Prostate gland (tissue), 2 donors: ENCODE measurements at regions not wholly inside any gene's neighbourhood (a gene's known extent, or its start where the extent isn't known, plus 50 kb on each side); places are given as distances from the start of the nearest gene placed in this dataset.

Experiments used
- DNase-seq: peaks from one replicate; pipeline ENCODE4 v3.0.0-alpha.2; 2019; ENCODE audit warnings: low spot score
- H3K27ac ChIP-seq, 2 donors: fragments of 200-600 bp; sonication (generic); 2 replicates each; pipeline ENCODE4 v1.5.1; 2017 to 2019
- H3K27me3 ChIP-seq: fragments of 200-600 bp; sonication (generic); replicated peaks from 2 replicates; pipeline ENCODE4 v1.5.1; 2019; ENCODE audit not compliant: insufficient read depth
- H3K36me3 ChIP-seq, 2 donors: fragments of 200-600 bp; sonication (generic); 1 replicate in 1 of 2; 2 replicates in 1 of 2; pipeline versions ENCODE4 v1.5.1 to v1.8.1; 2017 to 2019
- H3K4me1 ChIP-seq: fragments of 200-600 bp; sonication (generic); replicated peaks from 2 replicates; pipeline ENCODE4 v1.5.1; 2019
- H3K4me3 ChIP-seq, 2 donors: fragments of 200-600 bp; sonication (generic); 2 replicates each; pipeline ENCODE4 v1.5.1; 2017 to 2019
- H3K9me3 ChIP-seq: fragments of 200-600 bp; sonication (generic); 2 replicates; pipeline ENCODE4 v1.5.1; 2017
- POLR2A ChIP-seq: fragments of 450-650 bp; IDR thresholded peaks from one replicate; pipeline ENCODE4 v1.6.1; 2016; ENCODE audit warnings: antibody characterized with exemption, mild to moderate bottlenecking
- POLR2AphosphoS5 ChIP-seq: sonication (generic); formaldehyde crosslinking; IDR thresholded peaks from one replicate; pipeline ENCODE4 v1.6.1; 2017; ENCODE audit warnings: antibody characterized with exemption
- WGBS: methylation state at CpG from one replicate; pipeline ENCODE4 v1.1.5; 2018; 5-methylcytosine and 5-hydroxymethylcytosine counted together
- intact Hi-C: fragments of 100-400 bp; cut with DNase I; formaldehyde crosslinking; loops from one replicate; pipeline ENCODE4 v1.14.2; 2022
- TF ChIP-seq, protein P1 (sequence below), 4 experiments: fragments of 200-600 bp in 2 of 4; fragments of 450-650 bp in 2 of 4; sonication (generic) in 2 of 4; IDR thresholded peaks; 1 replicate in 3 of 4; 2 replicates in 1 of 4; pipeline ENCODE4 v1.5.1; 2016 to 2019; ENCODE audit warnings: antibody characterized with exemption in 4 of 4, mild to moderate bottlenecking in 2 of 4, moderate library complexity in 2 of 4

DNA sequence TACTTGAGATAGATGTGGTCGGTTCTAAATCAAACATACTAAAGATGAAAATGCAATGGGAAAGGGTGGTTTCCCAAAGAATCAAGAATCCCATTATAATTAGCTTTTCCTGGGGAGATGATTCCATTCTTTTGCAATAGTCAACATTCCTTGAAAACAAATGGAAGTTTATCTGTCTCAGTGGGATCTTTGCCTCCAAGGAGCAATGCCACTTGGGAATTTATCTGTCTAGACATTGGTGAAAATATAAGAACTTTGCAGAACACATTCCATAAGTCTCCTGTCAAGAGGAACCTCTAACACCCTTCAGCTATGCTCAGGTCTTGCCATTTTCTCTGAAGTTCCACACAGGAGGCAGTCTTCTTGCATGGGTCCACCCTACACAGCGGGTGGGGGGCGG, 152.5 kb downstream of the KCTD12 start:
- no peak overlapping the region for H3K27ac ChIP-seq
- 75% methylated on average over 3 of the region's 3 CpGs for WGBS
- intact Hi-C loops: no loop called here
- H3K27me3 ChIP-seq: no peaks in the 10 kb centered on the region
- H3K9me3 ChIP-seq: no peaks in the 10 kb centered on the region
- no peaks in the 10 kb centered on the region for H3K36me3 ChIP-seq
- no peaks in the 10 kb centered on the region for H3K4me1 ChIP-seq
- no peak overlapping the region for H3K4me3 ChIP-seq
- TF ChIP-seq, protein P1, sequence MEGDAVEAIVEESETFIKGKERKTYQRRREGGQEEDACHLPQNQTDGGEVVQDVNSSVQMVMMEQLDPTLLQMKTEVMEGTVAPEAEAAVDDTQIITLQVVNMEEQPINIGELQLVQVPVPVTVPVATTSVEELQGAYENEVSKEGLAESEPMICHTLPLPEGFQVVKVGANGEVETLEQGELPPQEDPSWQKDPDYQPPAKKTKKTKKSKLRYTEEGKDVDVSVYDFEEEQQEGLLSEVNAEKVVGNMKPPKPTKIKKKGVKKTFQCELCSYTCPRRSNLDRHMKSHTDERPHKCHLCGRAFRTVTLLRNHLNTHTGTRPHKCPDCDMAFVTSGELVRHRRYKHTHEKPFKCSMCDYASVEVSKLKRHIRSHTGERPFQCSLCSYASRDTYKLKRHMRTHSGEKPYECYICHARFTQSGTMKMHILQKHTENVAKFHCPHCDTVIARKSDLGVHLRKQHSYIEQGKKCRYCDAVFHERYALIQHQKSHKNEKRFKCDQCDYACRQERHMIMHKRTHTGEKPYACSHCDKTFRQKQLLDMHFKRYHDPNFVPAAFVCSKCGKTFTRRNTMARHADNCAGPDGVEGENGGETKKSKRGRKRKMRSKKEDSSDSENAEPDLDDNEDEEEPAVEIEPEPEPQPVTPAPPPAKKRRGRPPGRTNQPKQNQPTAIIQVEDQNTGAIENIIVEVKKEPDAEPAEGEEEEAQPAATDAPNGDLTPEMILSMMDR (IDR thresholded peaks at IDR 0.05): no peak
- TF ChIP-seq POLR2A (no peak), POLR2AphosphoS5 (no peak)
- no peak for DNase-seq

- no peak for DNase-seq
- Histone ChIP-seq H3K27me3 (no peaks in the 10 kb centered on the region), H3K4me3 (no peak overlapping the region), H3K9me3 (no peaks in the 10 kb centered on the region), H3K36me3 (no peaks in the 10 kb centered on the region), H3K4me1 (no peaks in the 10 kb centered on the region), H3K27ac (no peak overlapping the region)
- 88% methylated on average over 2 of the region's 2 CpGs for WGBS
- TF ChIP-seq, protein P1 (IDR thresholded peaks at IDR 0.05): no peak
- no peak for TF ChIP-seq POLR2AphosphoS5
- no peak for TF ChIP-seq POLR2A
- intact Hi-C loops: no loop called here
These were observed 153.8 kb downstream of the KCTD12 start for GRCh38 chr13:76732367-76732766.

DNA sequence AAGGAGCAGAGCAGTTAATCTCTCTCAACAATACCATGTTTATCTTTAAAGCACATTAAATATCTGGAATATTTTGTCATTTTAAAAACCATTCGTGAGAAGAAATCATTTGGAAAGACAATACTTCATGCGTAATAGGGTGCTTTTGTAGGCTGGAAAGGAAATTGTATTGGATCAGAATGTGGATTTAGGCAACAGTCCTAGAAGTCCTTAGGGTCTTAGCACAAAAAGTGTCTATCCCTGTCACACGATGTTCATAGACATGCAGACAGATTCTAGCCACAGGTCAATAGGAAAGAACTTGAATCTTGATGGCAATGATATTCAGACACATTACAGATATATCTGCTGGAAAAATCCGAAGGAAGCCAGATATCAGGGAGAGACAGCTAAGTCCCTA, 156.0 kb downstream of the KCTD12 start:
- no peak for DNase-seq
- TF ChIP-seq, protein P1 (IDR thresholded peaks at IDR 0.05): no peak
- TF ChIP-seq POLR2AphosphoS5 (no peak), POLR2A (no peak)
- 78% methylated on average over 4 of the region's 4 CpGs for WGBS
- no peaks in the 10 kb centered on the region for H3K36me3 ChIP-seq
- no peaks in the 10 kb centered on the region for H3K4me1 ChIP-seq
- H3K27ac ChIP-seq: no peak overlapping the region
- no peak overlapping the region for H3K4me3 ChIP-seq
- no peaks in the 10 kb centered on the region for H3K27me3 ChIP-seq
- intact Hi-C loops: no loop called here
- H3K9me3 ChIP-seq: no peaks in the 10 kb centered on the region

DNA sequence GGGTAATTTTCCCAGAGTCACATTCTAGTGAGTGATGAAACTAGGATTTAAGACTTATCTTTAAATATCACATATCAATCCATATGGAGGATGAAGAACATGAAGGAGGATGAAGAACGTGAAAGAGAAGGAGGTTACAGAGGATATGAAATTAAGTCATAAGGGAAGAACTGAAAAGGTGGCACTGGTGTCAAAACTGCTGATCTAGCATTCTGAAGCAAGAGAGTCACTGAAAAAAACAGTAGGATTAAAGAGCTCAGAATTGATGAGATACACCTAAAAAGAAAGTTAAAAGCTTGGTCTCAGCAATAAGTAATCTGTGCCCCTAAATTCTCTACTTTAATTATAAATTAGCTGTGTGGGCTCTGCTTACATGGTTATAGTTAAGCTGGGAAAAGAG, 156.5 kb downstream of the KCTD12 start:
- no peaks in the 10 kb centered on the region for H3K4me1 ChIP-seq
- H3K36me3 ChIP-seq: no peaks in the 10 kb centered on the region
- H3K27ac ChIP-seq: no peak overlapping the region
- H3K9me3 ChIP-seq: no peaks in the 10 kb centered on the region
- intact Hi-C loops: no loop called here
- TF ChIP-seq POLR2A (no peak), POLR2AphosphoS5 (no peak)
- TF ChIP-seq, protein P1 (IDR thresholded peaks at IDR 0.05): no peak
- H3K27me3 ChIP-seq: no peaks in the 10 kb centered on the region
- WGBS: 85% methylated on average over 1 of the region's 1 CpG
- DNase-seq: no peak
- H3K4me3 ChIP-seq: no peak overlapping the region

DNA sequence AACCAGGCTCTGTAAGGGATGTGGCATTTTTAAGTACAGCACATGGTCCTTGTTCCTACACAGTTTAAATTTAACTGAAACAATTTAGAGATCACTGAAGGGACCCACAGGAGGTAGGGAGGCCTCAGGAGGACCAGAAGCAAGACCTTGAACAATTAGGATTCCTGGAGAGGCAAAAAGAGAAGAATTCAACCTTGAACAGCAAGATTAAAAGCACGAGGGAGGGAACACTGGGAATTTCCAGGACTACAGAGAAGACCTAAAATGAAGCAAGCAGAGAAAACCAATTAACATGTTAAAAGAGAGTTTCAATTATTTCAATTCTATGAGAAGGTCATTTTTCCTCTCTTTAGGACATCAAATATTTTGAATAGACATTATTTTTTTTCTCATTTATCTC, 160.3 kb downstream of the KCTD12 start:
- WGBS: 60% methylated on average over 1 of the region's 1 CpG
- no peak for DNase-seq

More for the DNA sequence above, 160.3 kb downstream of the KCTD12 start:
- Histone ChIP-seq H3K9me3 (no peaks in the 10 kb centered on the region), H3K4me3 (no peak overlapping the region), H3K36me3 (no peaks in the 10 kb centered on the region), H3K4me1 (no peaks in the 10 kb centered on the region), H3K27ac (no peak overlapping the region), H3K27me3 (no peaks in the 10 kb centered on the region)
- intact Hi-C loops: no loop called here
- TF ChIP-seq, protein P1 (IDR thresholded peaks at IDR 0.05): no peak
- TF ChIP-seq POLR2A: no peak
- no peak for TF ChIP-seq POLR2AphosphoS5
